GM21529 (cell line): ENCODE measurements at regions not wholly inside any gene's neighbourhood (a gene's known extent, or its start where the extent isn't known, plus 50 kb on each side); places are given as distances from the start of the nearest gene placed in this dataset.

Experiments
- ATAC-seq: cut with Tn5 transposase; IDR thresholded peaks from one replicate; pipeline ENCODE4 v1.9.1; 2021; ENCODE audit not compliant: unreplicated experiment

DNA sequence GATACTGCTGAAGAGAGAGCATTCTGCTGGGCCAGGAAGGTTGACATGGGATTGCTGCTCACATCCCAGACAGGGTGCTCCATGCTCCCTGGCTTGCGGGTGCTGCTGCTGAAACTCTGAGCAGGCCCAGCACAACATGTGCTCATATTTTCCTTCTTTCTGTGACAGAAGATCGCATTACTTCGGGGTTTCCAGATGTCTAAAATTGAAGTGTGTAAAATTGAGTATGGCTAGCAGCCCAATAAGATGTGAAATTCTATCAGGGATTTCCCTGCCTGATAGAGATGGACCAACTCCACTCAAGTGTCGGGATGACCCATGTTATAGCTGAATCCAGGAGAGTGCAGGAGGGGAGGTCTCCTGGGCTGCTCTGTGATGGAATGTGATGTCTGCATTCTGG lies 55.6 kb upstream of the KL start:
- no peak for ATAC-seq

DNA sequence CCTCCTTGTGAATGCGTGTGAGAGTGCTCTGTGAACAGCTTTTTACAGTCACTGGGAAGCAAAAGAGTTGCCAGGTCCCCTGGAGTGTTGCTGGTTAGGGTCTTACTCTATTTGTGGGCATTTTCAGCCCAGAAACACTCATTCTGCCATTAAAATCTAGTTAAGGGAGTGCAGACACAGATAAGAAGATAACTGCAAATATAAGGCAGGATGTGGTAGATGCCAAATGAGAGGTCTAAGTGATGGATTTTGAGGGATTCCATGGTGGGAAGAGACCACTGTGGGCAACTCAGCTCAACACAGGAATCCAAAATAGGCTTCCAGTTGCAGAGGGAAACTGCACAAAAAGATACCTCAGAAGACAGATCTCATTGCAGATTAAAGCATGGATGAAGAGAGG lies 54.5 kb upstream of the KL start:
- ATAC-seq: no peak

DNA sequence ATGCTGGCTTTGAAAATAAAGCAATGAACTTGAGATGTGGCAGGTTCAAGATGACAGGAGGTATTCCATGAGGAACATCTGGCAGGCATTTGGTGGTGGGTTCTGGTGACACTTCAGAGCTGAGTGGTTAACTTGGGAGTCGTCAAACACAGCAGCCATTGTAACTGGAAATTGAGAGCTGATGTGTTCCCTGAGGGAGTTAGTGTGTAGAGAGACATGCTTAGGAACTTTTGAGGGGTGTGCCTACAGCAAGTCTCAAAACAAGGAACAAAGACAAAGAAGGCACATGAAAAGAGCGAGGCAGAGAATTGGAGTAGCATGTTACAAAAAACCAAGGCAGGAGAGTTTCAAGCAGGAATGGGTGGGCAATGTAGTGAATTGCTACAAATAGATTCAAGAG lies 53.9 kb upstream of the KL start:
- ATAC-seq: no peak

DNA sequence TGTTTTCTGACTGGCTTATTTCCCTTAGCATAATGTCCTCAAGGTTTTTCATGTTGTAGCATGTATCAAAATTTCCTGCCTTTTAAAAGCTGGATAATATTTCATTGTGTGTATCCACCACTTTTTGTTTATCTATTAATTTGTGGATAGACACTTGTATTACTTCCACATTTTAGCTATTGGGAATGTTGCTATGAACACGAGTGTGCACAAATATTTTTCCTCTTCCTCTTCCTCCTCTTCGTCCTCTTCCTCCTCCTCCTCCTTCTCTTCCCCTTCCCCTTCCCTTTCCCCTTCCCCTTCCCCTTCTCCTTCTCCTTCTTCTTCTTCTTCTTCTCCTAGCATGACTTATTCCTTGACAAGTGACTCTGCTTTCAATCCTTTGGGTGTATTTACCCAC lies 51.2 kb upstream of the KL start:
- no peak for ATAC-seq
